WTC11 (cell line): ENCODE measurements at regions not wholly inside any gene's neighbourhood (a gene's known extent, or its start where the extent isn't known, plus 50 kb on each side); places are given as distances from the start of the nearest gene placed in this dataset.

Experiments
- ATAC-seq: fragments of 200-7000 bp; cut with Tn5 transposase; 2 replicates; pipeline ENCODE4 v1.10.0; 2021; ENCODE audit warnings: mild to moderate bottlenecking, moderate library complexity
- CTCF ChIA-PET: fragments of 300-600 bp; sonication (Branson Sonifier 250); formaldehyde crosslinking; loops from one replicate; lab custom pipeline; 2021; ENCODE audit warnings: antibody characterized with exemption; lab: Charles Lee
- POLR2A ChIA-PET: fragments of 350-600 bp; sonication (Branson Sonifier 250); formaldehyde crosslinking; loops from one replicate; lab custom pipeline; 2021; ENCODE audit warnings: antibody characterized with exemption; lab: Charles Lee
- DNase-seq: peaks from one replicate; pipeline ENCODE4 v3.0.0; 2021; ENCODE audit warnings: low spot score
- H3K27ac Mint-ChIP-seq: 2 replicates; pipeline ENCODE4 v1.8.0; 2021; ENCODE audit warnings: mixed read lengths
- H3K27me3 Mint-ChIP-seq: 2 replicates; pipeline ENCODE4 v1.8.0; 2021; ENCODE audit warnings: low read depth, mild to moderate bottlenecking, moderate library complexity, mixed read lengths
- H3K36me3 Mint-ChIP-seq: 2 replicates; pipeline ENCODE4 v1.8.0; 2021; ENCODE audit warnings: mixed read lengths
- H3K4me1 Mint-ChIP-seq: 2 replicates; pipeline ENCODE4 v1.8.0; 2022; ENCODE audit warnings: mixed read lengths
- H3K4me3 Mint-ChIP-seq: 2 replicates; pipeline ENCODE4 v1.8.0; 2021; ENCODE audit warnings: mild to moderate bottlenecking, moderate library complexity, mixed read lengths
- H3K9me3 Mint-ChIP-seq: 2 replicates; pipeline ENCODE4 v1.8.0; 2021; ENCODE audit warnings: mixed read lengths
- ATF6 ChIP-seq: sonication (generic); formaldehyde crosslinking; IDR thresholded peaks from 2 replicates; pipeline ENCODE4 v1.8.1; 2023; ENCODE audit warnings: mild to moderate bottlenecking, missing genetic modification reagents
- ELF4 ChIP-seq: sonication (generic); formaldehyde crosslinking; IDR thresholded peaks from 2 replicates; pipeline ENCODE4 v1.8.1; 2022; ENCODE audit warnings: low read depth, mild to moderate bottlenecking, moderate library complexity, missing genetic modification reagents
- FOXK1 ChIP-seq: sonication (generic); formaldehyde crosslinking; IDR thresholded peaks from 2 replicates; pipeline ENCODE4 v1.8.0; 2022; ENCODE audit warnings: mild to moderate bottlenecking, moderate library complexity, missing genetic modification reagents
- MLX ChIP-seq: sonication (generic); formaldehyde crosslinking; IDR thresholded peaks from 2 replicates; pipeline ENCODE4 v1.8.1; 2023; ENCODE audit warnings: mild to moderate bottlenecking, missing genetic modification reagents, moderate library complexity
- PRDM15 ChIP-seq: sonication (generic); formaldehyde crosslinking; IDR thresholded peaks from 2 replicates; pipeline ENCODE4 v1.8.0; 2022; ENCODE audit warnings: missing genetic modification reagents
- RELA ChIP-seq: sonication (generic); formaldehyde crosslinking; IDR thresholded peaks from 2 replicates; pipeline ENCODE4 v1.8.1; 2022; ENCODE audit warnings: missing genetic modification reagents, mild to moderate bottlenecking, borderline replicate concordance
- SMAD4 ChIP-seq: sonication (generic); formaldehyde crosslinking; IDR thresholded peaks from 2 replicates; pipeline ENCODE4 v1.8.0; 2022; ENCODE audit warnings: mild to moderate bottlenecking, missing genetic modification reagents
- SOX15 ChIP-seq: fragments of 250-450 bp; sonication (Bioruptor Pico); IDR thresholded peaks from 2 replicates; pipeline ENCODE4 v1.9.0; 2021; ENCODE audit warnings: mild to moderate bottlenecking
- ZBTB21 ChIP-seq: sonication (generic); formaldehyde crosslinking; IDR thresholded peaks from 2 replicates; pipeline ENCODE4 v1.8.1; 2023; ENCODE audit warnings: mild to moderate bottlenecking, missing genetic modification reagents, borderline replicate concordance
- ZNF219 ChIP-seq: sonication (generic); formaldehyde crosslinking; IDR thresholded peaks from 2 replicates; pipeline ENCODE4 v1.8.0; 2023; ENCODE audit warnings: missing genetic modification reagents, mild to moderate bottlenecking, borderline replicate concordance
- ZNF416 ChIP-seq: fragments of 250-450 bp; sonication (Bioruptor Pico); IDR thresholded peaks from 2 replicates; pipeline ENCODE4 v1.9.0; 2021; ENCODE audit warnings: mild to moderate bottlenecking, inconsistent platforms
- ZNF512 ChIP-seq: sonication (generic); formaldehyde crosslinking; IDR thresholded peaks from 2 replicates; pipeline ENCODE4 v1.8.1; 2022; ENCODE audit warnings: missing genetic modification reagents, borderline replicate concordance
- TF ChIP-seq, protein P1 (sequence below): sonication (generic); formaldehyde crosslinking; IDR thresholded peaks from 2 replicates; pipeline ENCODE4 v1.8.1; 2023; ENCODE audit warnings: mild to moderate bottlenecking, missing genetic modification reagents
- TF ChIP-seq, protein P2 (sequence below): sonication (generic); formaldehyde crosslinking; IDR thresholded peaks from 2 replicates; pipeline ENCODE4 v1.8.0; 2023; ENCODE audit warnings: mild to moderate bottlenecking, missing genetic modification reagents
- TF ChIP-seq, protein P3 (sequence below): sonication (generic); formaldehyde crosslinking; IDR thresholded peaks from 2 replicates; pipeline ENCODE4 v1.8.0; 2023; ENCODE audit warnings: missing genetic modification reagents, mild to moderate bottlenecking, borderline replicate concordance

DNA sequence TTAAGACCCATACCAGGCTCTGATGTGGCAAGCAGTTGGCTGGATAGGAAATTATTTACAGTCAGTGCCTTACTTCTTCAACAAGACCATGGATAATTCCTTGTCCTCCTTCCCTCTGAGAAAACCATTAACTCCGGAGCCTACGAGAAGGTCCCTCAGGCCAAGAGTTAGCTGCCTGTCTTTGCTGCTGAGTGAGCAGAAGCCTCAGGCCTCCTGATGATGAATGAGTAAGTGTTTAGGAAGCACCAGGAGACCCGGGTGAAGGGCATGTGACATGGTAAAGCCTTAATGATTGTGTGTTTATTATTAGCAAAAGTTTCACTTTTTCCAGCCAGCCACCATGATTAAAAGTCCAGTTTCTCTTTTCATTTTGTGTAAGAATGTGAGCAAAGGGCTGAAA lies 174.9 kb upstream of the TOPAZ1 start:
- ATAC-seq (no peak), DNase-seq (no peak)
- TF ChIP-seq, protein P1, sequence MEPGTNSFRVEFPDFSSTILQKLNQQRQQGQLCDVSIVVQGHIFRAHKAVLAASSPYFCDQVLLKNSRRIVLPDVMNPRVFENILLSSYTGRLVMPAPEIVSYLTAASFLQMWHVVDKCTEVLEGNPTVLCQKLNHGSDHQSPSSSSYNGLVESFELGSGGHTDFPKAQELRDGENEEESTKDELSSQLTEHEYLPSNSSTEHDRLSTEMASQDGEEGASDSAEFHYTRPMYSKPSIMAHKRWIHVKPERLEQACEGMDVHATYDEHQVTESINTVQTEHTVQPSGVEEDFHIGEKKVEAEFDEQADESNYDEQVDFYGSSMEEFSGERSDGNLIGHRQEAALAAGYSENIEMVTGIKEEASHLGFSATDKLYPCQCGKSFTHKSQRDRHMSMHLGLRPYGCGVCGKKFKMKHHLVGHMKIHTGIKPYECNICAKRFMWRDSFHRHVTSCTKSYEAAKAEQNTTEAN (CRISPR knock-in tag) = no peak
- TF ChIP-seq SMAD4 (no peak), FOXK1 (CRISPR knock-in tag) (no peak), ATF6 (CRISPR knock-in tag) (no peak), MLX (CRISPR knock-in tag) (no peak), RELA (no peak), ZNF219 (CRISPR knock-in tag) (no peak), ZNF416 (CRISPR knock-in tag) (no peak), ELF4 (CRISPR knock-in tag) (no peak), ZBTB21 (CRISPR knock-in tag) (no peak), ZNF512 (CRISPR knock-in tag) (no peak), SOX15 (no peak), PRDM15 (CRISPR knock-in tag) (no peak)
- TF ChIP-seq, protein P2, sequence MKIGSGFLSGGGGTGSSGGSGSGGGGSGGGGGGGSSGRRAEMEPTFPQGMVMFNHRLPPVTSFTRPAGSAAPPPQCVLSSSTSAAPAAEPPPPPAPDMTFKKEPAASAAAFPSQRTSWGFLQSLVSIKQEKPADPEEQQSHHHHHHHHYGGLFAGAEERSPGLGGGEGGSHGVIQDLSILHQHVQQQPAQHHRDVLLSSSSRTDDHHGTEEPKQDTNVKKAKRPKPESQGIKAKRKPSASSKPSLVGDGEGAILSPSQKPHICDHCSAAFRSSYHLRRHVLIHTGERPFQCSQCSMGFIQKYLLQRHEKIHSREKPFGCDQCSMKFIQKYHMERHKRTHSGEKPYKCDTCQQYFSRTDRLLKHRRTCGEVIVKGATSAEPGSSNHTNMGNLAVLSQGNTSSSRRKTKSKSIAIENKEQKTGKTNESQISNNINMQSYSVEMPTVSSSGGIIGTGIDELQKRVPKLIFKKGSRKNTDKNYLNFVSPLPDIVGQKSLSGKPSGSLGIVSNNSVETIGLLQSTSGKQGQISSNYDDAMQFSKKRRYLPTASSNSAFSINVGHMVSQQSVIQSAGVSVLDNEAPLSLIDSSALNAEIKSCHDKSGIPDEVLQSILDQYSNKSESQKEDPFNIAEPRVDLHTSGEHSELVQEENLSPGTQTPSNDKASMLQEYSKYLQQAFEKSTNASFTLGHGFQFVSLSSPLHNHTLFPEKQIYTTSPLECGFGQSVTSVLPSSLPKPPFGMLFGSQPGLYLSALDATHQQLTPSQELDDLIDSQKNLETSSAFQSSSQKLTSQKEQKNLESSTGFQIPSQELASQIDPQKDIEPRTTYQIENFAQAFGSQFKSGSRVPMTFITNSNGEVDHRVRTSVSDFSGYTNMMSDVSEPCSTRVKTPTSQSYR = no peak
- TF ChIP-seq, protein P3, sequence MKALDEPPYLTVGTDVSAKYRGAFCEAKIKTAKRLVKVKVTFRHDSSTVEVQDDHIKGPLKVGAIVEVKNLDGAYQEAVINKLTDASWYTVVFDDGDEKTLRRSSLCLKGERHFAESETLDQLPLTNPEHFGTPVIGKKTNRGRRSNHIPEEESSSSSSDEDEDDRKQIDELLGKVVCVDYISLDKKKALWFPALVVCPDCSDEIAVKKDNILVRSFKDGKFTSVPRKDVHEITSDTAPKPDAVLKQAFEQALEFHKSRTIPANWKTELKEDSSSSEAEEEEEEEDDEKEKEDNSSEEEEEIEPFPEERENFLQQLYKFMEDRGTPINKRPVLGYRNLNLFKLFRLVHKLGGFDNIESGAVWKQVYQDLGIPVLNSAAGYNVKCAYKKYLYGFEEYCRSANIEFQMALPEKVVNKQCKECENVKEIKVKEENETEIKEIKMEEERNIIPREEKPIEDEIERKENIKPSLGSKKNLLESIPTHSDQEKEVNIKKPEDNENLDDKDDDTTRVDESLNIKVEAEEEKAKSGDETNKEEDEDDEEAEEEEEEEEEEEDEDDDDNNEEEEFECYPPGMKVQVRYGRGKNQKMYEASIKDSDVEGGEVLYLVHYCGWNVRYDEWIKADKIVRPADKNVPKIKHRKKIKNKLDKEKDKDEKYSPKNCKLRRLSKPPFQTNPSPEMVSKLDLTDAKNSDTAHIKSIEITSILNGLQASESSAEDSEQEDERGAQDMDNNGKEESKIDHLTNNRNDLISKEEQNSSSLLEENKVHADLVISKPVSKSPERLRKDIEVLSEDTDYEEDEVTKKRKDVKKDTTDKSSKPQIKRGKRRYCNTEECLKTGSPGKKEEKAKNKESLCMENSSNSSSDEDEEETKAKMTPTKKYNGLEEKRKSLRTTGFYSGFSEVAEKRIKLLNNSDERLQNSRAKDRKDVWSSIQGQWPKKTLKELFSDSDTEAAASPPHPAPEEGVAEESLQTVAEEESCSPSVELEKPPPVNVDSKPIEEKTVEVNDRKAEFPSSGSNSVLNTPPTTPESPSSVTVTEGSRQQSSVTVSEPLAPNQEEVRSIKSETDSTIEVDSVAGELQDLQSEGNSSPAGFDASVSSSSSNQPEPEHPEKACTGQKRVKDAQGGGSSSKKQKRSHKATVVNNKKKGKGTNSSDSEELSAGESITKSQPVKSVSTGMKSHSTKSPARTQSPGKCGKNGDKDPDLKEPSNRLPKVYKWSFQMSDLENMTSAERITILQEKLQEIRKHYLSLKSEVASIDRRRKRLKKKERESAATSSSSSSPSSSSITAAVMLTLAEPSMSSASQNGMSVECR (CRISPR knock-in tag) = no peak
- H3K27me3 Mint-ChIP-seq = no peaks in the 10 kb centered on the region
- H3K27ac Mint-ChIP-seq = no peak overlapping the region
- H3K9me3 Mint-ChIP-seq = no peaks in the 10 kb centered on the region
- H3K36me3 Mint-ChIP-seq = no peaks in the 10 kb centered on the region
- CTCF ChIA-PET = no interaction called here
- no peak overlapping the region for H3K4me3 Mint-ChIP-seq
- peaks cover 29% of the 10 kb centered on the region for H3K4me1 Mint-ChIP-seq
- POLR2A ChIA-PET = no interaction called here
